ENCODE measurements at regions not wholly inside any gene's neighbourhood (a gene's known extent, or its start where the extent isn't known, plus 50 kb on each side); places are given as distances from the start of the nearest gene placed in this dataset.
"Not testable (repeated sequence)": the region's sequence is repeated elsewhere in the genome, so short reads cannot be mapped to it uniquely, and the experiment has no call there.

DNA sequence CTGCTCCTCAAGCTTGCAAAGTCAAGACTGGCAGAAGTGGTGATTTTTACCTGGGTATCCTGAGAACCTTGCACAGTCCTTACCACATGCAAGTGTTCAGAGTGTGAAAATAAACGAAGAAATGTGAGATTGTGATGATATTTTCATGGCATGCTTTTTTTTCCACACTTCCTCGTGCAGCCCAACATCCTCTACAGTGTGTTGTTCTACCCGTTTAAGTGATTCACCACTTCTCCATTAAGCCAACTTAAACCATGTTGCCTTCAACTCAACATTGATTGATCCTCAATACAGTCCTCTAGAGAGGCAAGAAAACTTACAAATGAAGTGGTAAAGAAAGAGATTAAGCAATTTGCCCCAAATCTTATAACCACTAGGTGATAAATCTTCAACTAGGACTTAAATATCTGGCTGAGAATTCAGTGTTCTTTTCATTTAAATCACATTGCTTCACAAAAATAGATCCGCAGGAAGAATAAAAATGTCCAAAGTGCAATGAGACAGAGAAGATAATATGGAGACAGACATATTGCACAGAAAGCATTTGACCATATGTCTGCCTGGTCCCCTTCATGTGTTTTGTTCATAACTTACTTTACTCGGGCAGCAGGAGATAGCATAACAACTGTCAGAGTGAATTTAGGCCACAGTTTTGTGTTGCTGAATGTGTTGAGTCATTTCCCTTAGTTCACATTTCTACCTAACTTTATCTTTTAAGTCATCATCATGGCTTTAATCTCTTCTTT lies 75.8 kb upstream of the PARP8 start:
- not testable (repeated sequence) for DNase-seq

DNA sequence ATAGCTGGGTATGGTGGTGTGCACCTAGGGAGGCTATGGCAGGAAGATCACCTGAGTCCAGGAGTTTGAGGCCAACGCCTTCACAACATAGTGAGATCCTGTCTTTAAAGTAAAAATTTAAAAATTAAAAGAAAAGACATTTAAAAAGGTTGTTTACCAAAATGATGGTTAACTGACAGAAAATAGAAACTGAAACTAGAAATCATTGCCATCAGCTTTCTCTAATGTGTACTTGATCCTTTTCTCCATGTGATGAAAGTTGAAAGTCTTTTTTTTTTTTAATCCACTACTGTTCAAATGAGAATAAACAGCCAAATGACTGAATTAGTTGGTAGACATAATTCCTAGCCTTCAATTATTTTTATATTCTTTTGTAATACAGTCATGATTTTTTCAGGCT lies 75.1 kb upstream of the PARP8 start:
- not testable (repeated sequence) for DNase-seq

DNA sequence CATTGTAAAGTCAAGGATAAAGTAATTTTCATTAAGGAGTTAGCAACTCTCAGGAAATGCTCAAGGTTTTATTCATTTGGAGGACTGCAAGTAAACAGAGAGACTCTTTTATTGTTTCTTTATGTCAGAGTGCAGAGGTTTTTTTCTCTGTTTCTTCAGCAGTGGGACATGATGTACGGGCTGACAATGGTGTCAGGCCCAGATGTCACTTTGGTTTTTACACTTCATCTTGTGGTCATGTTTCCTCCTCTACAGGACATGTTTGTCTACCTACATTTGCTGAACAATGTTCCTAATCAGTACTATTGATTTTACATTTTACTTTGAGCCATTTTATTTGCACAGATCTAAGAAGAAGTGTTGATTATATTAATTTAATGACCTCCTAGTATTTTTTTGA lies 72.8 kb upstream of the PARP8 start:
- DNase-seq = no peak

DNA sequence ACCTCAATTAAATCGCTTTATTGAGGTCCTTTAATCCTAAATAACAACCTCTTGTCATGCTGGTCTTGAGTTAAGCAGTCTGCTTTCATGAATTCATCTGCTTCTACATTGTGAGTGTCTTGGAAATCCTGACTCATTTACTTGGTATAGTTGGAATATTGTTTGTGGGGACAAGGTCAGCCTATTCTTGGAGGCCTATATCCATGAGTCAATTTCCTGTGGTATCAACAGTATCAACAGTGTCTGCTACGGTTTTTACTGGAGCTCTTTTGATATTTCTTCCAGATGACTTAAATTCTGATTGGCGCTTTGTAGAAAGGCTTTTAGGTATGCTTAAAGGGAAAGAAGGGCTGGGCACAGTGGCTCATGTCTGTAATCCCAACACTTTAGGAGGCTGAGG lies 71.2 kb upstream of the PARP8 start:
- no peak for DNase-seq

DNA sequence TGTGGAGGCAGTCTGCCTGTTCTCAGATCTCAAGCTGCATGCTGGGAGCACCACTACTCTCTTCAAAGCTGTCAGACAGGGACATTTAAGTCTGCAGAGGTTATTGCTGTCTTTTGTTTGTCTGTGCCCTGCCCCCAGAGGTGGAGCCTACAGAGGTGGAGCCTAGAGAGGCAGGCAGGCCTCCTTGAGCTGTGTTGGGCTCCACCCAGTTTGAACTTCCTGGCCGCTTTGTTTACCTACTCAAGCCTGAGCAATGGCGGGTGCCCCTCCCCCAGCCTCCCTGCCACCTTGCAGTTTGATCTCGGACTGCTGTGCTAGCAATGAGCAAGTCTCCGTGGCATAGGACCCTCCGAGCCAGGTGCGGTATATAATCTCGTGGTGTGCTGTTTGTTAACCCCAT lies 64.9 kb upstream of the PARP8 start:
- not testable (repeated sequence) for DNase-seq

DNA sequence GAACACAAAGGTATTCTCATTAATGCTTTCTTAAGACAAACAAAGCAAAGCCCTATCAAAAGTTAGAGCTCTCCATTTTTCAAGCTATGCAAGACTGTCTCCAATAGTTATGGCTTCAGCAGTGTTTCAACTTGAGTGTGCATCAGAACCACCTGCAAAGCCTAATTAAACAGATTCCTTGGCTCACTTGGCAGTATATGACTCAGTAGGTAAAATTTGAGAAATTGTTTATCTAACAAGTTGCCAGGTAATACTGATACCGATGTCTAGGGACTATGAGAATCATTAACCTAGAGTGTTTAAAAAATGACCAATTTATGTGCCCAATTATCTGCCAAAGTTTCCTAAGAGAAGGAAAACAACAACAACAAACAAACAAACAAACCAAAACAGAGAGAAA lies 60.3 kb upstream of the PARP8 start:
- DNase-seq = no peak

DNA sequence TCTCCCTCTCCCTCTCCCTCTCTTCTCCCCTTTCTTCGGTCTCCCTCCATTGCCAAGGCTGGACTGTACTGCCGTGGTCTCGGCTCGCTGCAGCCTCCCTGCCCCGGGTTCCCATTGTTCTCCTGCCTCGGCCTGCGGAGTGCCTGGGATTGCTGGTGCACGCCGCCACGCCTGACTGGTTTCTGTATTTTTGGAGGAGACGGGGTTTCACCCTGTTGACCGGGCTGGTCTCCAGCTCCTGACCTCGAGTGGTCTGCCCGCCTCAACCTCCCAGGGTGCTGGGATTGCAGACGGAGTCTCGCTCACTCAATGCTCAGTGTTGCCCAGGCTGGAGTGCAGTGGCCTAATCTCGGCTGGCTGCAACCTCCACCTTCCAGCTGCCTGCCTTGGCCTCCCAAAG lies 59.0 kb upstream of the PARP8 start:
- not testable (repeated sequence) for DNase-seq

DNA sequence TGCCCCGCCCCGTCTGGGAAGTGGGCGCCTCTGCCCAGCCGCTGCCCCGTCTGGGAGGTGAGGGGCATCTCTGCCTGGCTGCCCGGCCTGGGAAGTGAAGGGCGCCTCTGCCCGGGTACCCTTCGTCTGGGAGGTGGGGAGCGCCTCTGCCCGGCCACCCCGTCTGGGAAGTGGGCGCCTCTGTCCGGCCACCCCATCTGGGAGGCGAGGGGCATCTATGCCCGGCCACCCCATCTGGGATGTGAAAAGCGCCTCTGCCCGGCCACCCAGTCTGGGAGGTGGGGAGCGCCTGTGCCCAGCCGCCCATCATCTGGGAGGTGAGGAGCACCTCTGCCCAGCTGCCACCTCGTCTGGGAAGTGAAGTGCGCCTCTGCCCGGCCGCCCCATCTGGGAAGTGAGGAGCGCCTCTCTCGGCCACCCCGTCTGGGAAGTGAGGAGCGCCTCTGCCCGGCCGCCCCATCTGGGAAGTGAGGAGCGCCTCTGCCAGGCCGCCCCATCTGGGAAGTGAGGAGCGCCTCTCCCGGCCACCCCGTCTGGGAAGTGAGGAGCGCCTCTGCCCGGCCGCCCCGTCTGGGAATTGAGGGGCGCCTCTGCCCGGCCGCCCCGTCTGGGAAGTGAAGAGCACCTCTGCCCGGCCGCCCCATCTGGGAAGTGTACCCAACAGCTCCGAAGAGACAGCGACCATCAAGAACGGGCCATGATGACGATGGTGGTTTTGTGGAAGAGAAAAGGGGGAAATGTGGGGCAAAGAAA lies 58.3 kb upstream of the PARP8 start:
- not testable (repeated sequence) for DNase-seq

DNA sequence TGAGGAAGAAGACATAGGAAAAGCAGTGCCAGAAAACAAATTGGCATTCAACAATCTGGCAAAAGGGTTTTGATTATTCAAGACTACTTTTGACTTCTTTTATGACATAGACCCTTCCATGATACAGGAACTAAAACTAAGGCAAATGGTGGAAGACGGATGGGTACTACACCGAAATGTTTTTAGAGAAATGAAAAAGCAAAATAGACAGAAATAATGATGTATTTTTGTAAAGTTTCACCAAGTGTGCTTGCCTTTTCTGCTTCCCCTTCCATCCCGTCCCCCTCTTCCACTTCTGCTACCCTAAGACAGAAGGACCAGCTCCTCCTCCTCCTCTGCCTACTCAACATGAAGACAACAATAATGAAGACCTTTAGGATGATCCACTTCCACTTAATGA lies 53.4 kb upstream of the PARP8 start:
- not testable (repeated sequence) for DNase-seq

Data from NCI-H524 (cell line).